ENCODE measurements at regions not wholly inside any gene's neighbourhood (a gene's known extent, or its start where the extent isn't known, plus 50 kb on each side); places are given as distances from the start of the nearest gene placed in this dataset.
"Not testable (repeated sequence)": the region's sequence is repeated elsewhere in the genome, so short reads cannot be mapped to it uniquely, and the experiment has no call there.

GRCh38 chr5:58357121-58357520 lies 102.8 kb downstream of the PLK2 start:
- DNase-seq, result no peak

- no peak for DNase-seq
Observed at GRCh38 chr5:58356662-58357061, 103.2 kb downstream of the PLK2 start.

- DNase-seq, result no peak
Observed at GRCh38 chr5:58354827-58355226, 105.1 kb downstream of the PLK2 start.

GRCh38 chr5:58353992-58354391 lies 105.9 kb downstream of the PLK2 start:
- DNase-seq, result no peak

GRCh38 chr5:58351190-58351589 lies 108.7 kb downstream of the PLK2 start:
- DNase-seq, result no peak

GRCh38 chr5:58348996-58349728 lies 110.7 kb downstream of the PLK2 start:
- no peak for DNase-seq

GRCh38 chr5:58346041-58346440 lies 113.8 kb downstream of the PLK2 start:
- DNase-seq, result no peak

- DNase-seq, result no peak
Observed at GRCh38 chr5:58341476-58341875, 118.4 kb downstream of the PLK2 start.

- no peak for DNase-seq
Observed at GRCh38 chr5:58335518-58335917, 124.4 kb downstream of the PLK2 start.

- DNase-seq, result no peak
Observed at GRCh38 chr5:58334035-58334434, 125.9 kb downstream of the PLK2 start.

GRCh38 chr5:58330781-58331180 lies 129.1 kb downstream of the PLK2 start:
- DNase-seq, result no peak

- no peak for DNase-seq
Observed at GRCh38 chr5:58327289-58327688, 132.6 kb downstream of the PLK2 start.

GRCh38 chr5:58326022-58326421 lies 133.9 kb downstream of the PLK2 start:
- no peak for DNase-seq

GRCh38 chr5:58322453-58322852 lies 137.4 kb downstream of the PLK2 start:
- DNase-seq, result no peak

GRCh38 chr5:58318468-58318867 lies 141.4 kb downstream of the PLK2 start:
- DNase-seq, result no peak

- DNase-seq, result no peak
Observed at GRCh38 chr5:58317808-58318207, 142.1 kb downstream of the PLK2 start.

GRCh38 chr5:58317009-58317408 lies 142.9 kb downstream of the PLK2 start:
- DNase-seq, result no peak

- DNase-seq, result no peak
Observed at GRCh38 chr5:58315794-58316193, 144.1 kb downstream of the PLK2 start.

- no peak for DNase-seq
Observed at GRCh38 chr5:58314356-58315210, 145.3 kb downstream of the PLK2 start.

GRCh38 chr5:58312299-58312698 lies 147.6 kb downstream of the PLK2 start:
- DNase-seq, result no peak

- DNase-seq, result no peak
Observed at GRCh38 chr5:58311526-58311925, 148.4 kb downstream of the PLK2 start.

GRCh38 chr5:58308384-58308783 lies 151.5 kb downstream of the PLK2 start:
- not testable (repeated sequence) for DNase-seq

- DNase-seq, result no peak
Observed at GRCh38 chr5:58300346-58300895, 159.5 kb downstream of the PLK2 start.

Measured in occipital lobe (tissue), 1 donor.